GM21367 (cell line): ENCODE measurements at regions not wholly inside any gene's neighbourhood (a gene's known extent, or its start where the extent isn't known, plus 50 kb on each side); places are given as distances from the start of the nearest gene placed in this dataset.

Source experiments
- ATAC-seq: cut with Tn5 transposase; IDR thresholded peaks from one replicate; pipeline ENCODE4 v1.9.1; 2021; ENCODE audit not compliant: unreplicated experiment

- no peak for ATAC-seq
Measured at GRCh38 chr18:27838225-27838624, 338.7 kb downstream of the CDH2 start.

GRCh38 chr18:27826101-27826500 lies 350.8 kb downstream of the CDH2 start:
- ATAC-seq, result no peak

- ATAC-seq, result no peak
Measured at GRCh38 chr18:27825689-27826088, 351.2 kb downstream of the CDH2 start.

GRCh38 chr18:27824841-27825681 lies 351.9 kb downstream of the CDH2 start:
- ATAC-seq, result no peak

- ATAC-seq, result no peak
Measured at GRCh38 chr18:27824275-27824674, 352.7 kb downstream of the CDH2 start.

GRCh38 chr18:27823053-27823452 lies 353.9 kb downstream of the CDH2 start:
- no peak for ATAC-seq

GRCh38 chr18:27808683-27809082 lies 368.2 kb downstream of the CDH2 start:
- no peak for ATAC-seq

GRCh38 chr18:27803957-27804356 lies 373.0 kb downstream of the CDH2 start:
- ATAC-seq, result no peak

- no peak for ATAC-seq
Measured at GRCh38 chr18:27797484-27797883, 379.4 kb downstream of the CDH2 start.

GRCh38 chr18:27794181-27794926 lies 382.6 kb downstream of the CDH2 start:
- no peak for ATAC-seq

- no peak for ATAC-seq
Measured at GRCh38 chr18:27793013-27793785, 383.7 kb downstream of the CDH2 start.

GRCh38 chr18:27789406-27789805 lies 387.5 kb downstream of the CDH2 start:
- ATAC-seq, result no peak

GRCh38 chr18:27787547-27787946 lies 389.4 kb downstream of the CDH2 start:
- ATAC-seq, result no peak

- ATAC-seq, result no peak
Measured at GRCh38 chr18:27785815-27786471, 391.0 kb downstream of the CDH2 start.

- ATAC-seq, result no peak
Measured at GRCh38 chr18:27780061-27780745, 396.7 kb downstream of the CDH2 start.

- ATAC-seq, result no peak
Measured at GRCh38 chr18:27778925-27779324, 398.0 kb downstream of the CDH2 start.

GRCh38 chr18:27778441-27778840 lies 398.5 kb downstream of the CDH2 start:
- ATAC-seq, result no peak

- no peak for ATAC-seq
Measured at GRCh38 chr18:27772081-27772480, 404.8 kb downstream of the CDH2 start.

- ATAC-seq, result no peak
Measured at GRCh38 chr18:27771571-27771970, 405.4 kb downstream of the CDH2 start.

GRCh38 chr18:27769152-27769551 lies 407.8 kb downstream of the CDH2 start:
- no peak for ATAC-seq
